Mesenchymal stem cell (in vitro differentiated cells and primary cell): ENCODE measurements at regions not wholly inside any gene's neighbourhood (a gene's known extent, or its start where the extent isn't known, plus 50 kb on each side); places are given as distances from the start of the nearest gene placed in this dataset.

Source experiments
- DNase-seq: peaks from one replicate; pipeline ENCODE4 v3.0.0-alpha.2; 2013
- H2AFZ ChIP-seq: one replicate; pipeline ENCODE4 v1.6.1; 2013; ENCODE audit warnings: low read depth, mild to moderate bottlenecking, control low read depth, inconsistent platforms, low read length, moderate library complexity
- H2AK5ac ChIP-seq: 2 replicates; pipeline ENCODE4 v1.6.1; 2013; ENCODE audit warnings: low read length, moderate library complexity, mild to moderate bottlenecking, inconsistent platforms; ENCODE audit not compliant: severe bottlenecking
- H2BK120ac ChIP-seq: one replicate; pipeline ENCODE4 v1.6.1; 2013; ENCODE audit warnings: low read depth, mild to moderate bottlenecking, inconsistent platforms, low read length, moderate library complexity
- H2BK12ac ChIP-seq, 2 experiments: one replicate each; pipeline ENCODE4 v1.6.1; 2013; ENCODE audit warnings: inconsistent platforms in 2 of 2, low read length in 2 of 2, mild to moderate bottlenecking in 2 of 2, moderate library complexity in 2 of 2, control low read depth in 1 of 2
- H2BK15ac ChIP-seq: one replicate; pipeline ENCODE4 v1.6.1; 2013; ENCODE audit warnings: mild to moderate bottlenecking, low read depth, inconsistent platforms; ENCODE audit not compliant: poor library complexity, severe bottlenecking
- H2BK5ac ChIP-seq: 2 replicates; pipeline ENCODE4 v1.6.1; 2013; ENCODE audit warnings: low read depth, mild to moderate bottlenecking, low read length, control low read depth, inconsistent platforms; ENCODE audit not compliant: poor library complexity, severe bottlenecking
- H3K14ac ChIP-seq, 2 experiments: one replicate each; pipeline ENCODE4 v1.6.1; 2013; ENCODE audit warnings: inconsistent platforms in 2 of 2, low read length in 2 of 2, control low read depth in 1 of 2, mild to moderate bottlenecking in 1 of 2, moderate library complexity in 1 of 2
- H3K18ac ChIP-seq, 2 experiments: one replicate each; pipeline ENCODE4 v1.6.1; 2013; ENCODE audit warnings: inconsistent platforms in 2 of 2, low read length in 2 of 2, control low read depth in 1 of 2, low read depth in 1 of 2, mild to moderate bottlenecking in 1 of 2
- H3K23ac ChIP-seq, 2 experiments: one replicate each; pipeline ENCODE4 v1.6.1; 2013; ENCODE audit warnings: inconsistent platforms in 2 of 2, low read length in 2 of 2, mild to moderate bottlenecking in 2 of 2, moderate library complexity in 2 of 2, control low read depth in 1 of 2
- H3K27ac ChIP-seq: 2 replicates; pipeline ENCODE4 v1.5.1; 2013; ENCODE audit warnings: mild to moderate bottlenecking, moderate library complexity, low read length, control low read depth, inconsistent platforms; ENCODE audit not compliant: poor library complexity, severe bottlenecking
- H3K27me3 ChIP-seq, 2 experiments: 2 replicates each; pipeline versions ENCODE4 v1.6.1 to v1.7.0; 2013; ENCODE audit warnings: low read length in 2 of 2, mild to moderate bottlenecking in 2 of 2, moderate library complexity in 2 of 2, control low read depth in 1 of 2, inconsistent platforms in 1 of 2; ENCODE audit not compliant: control insufficient read depth in 1 of 2, insufficient read depth in 1 of 2
- H3K36me3 ChIP-seq, 2 experiments: 2 replicates each; pipeline versions ENCODE4 v1.6.1 to v1.7.0; 2013; ENCODE audit warnings: low read length in 2 of 2, control low read depth in 1 of 2, inconsistent platforms in 1 of 2, low read depth in 1 of 2, mild to moderate bottlenecking in 1 of 2; ENCODE audit not compliant: insufficient read depth in 2 of 2, control insufficient read depth in 1 of 2
- H3K4ac ChIP-seq, 2 experiments: one replicate each; pipeline ENCODE4 v1.6.1; 2013; ENCODE audit warnings: inconsistent platforms in 2 of 2, low read length in 2 of 2, mild to moderate bottlenecking in 2 of 2, moderate library complexity in 2 of 2, control low read depth in 1 of 2, low read depth in 1 of 2
- H3K4me1 ChIP-seq: 2 replicates; pipeline ENCODE4 v1.6.1; 2013; ENCODE audit warnings: low read depth, low read length, control low read depth; ENCODE audit not compliant: control insufficient read depth, insufficient read depth
- H3K4me2 ChIP-seq: 2 replicates; pipeline ENCODE4 v1.6.1; 2013; ENCODE audit warnings: low read length, mild to moderate bottlenecking, inconsistent platforms; ENCODE audit not compliant: poor library complexity, severe bottlenecking
- H3K4me3 ChIP-seq, 2 experiments: 2 replicates each; pipeline versions ENCODE4 v1.5.1 to v1.7.0; 2013; ENCODE audit warnings: low read length in 2 of 2, mild to moderate bottlenecking in 2 of 2, control low read depth in 1 of 2, low read depth in 1 of 2; ENCODE audit not compliant: insufficient read depth in 1 of 2
- H3K79me1 ChIP-seq: replicated peaks from 2 replicates; pipeline ENCODE4 v1.6.1; 2013; ENCODE audit warnings: mild to moderate bottlenecking, control low read depth, low read length, inconsistent platforms; ENCODE audit not compliant: poor library complexity, severe bottlenecking
- H3K9ac ChIP-seq: 2 replicates; pipeline ENCODE4 v1.7.0; 2013; ENCODE audit warnings: mild to moderate bottlenecking, low read length, moderate library complexity
- H3K9me3 ChIP-seq: 2 replicates; pipeline ENCODE4 v1.7.0; 2013; ENCODE audit warnings: mild to moderate bottlenecking, low read length; ENCODE audit not compliant: control insufficient read depth
- H4K8ac ChIP-seq: one replicate; pipeline ENCODE4 v1.6.1; 2013; ENCODE audit warnings: inconsistent platforms, mild to moderate bottlenecking, low read length, moderate library complexity
- H4K91ac ChIP-seq: one replicate; pipeline ENCODE4 v1.6.1; 2013; ENCODE audit warnings: mild to moderate bottlenecking, low read length, inconsistent platforms
- WGBS: methylation state at CpG from one replicate; pipeline ENCODE4 v1.1.7; 2013; ENCODE audit warnings: mixed read lengths; 5-methylcytosine and 5-hydroxymethylcytosine counted together

DNA sequence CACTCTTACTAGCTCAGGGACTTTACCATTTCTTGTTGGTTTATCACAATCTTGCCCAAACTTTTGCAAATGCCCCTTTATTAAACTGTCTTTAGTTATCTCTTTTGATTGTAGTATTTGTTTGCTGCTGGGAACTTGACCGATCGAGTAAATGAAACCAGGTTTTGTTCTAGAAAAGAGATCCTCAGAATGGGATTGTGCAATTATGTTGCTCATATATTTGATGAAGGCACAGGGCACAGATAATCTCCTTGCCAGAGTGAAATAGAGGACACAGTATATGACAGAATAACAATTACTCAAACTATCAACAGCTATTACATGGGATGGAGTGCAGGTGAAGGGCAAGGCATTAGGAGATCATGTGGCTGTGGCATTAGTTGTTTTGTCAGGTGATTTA is 216.6 kb upstream of the RASGRP1 start:
- no peak overlapping the region for H4K8ac ChIP-seq
- no peak overlapping the region for H2BK5ac ChIP-seq
- no peak overlapping the region for H3K27ac ChIP-seq
- no peaks in the 10 kb centered on the region for H3K36me3 ChIP-seq
- no peak overlapping the region for H4K91ac ChIP-seq
- H3K14ac ChIP-seq = no peak overlapping the region
- no peak overlapping the region for H2AFZ ChIP-seq
- H3K4me1 ChIP-seq = no peaks in the 10 kb centered on the region
- H2AK5ac ChIP-seq = no peak overlapping the region
- no peak overlapping the region for H3K18ac ChIP-seq
- H3K9me3 ChIP-seq = no peaks in the 10 kb centered on the region
- H3K4ac ChIP-seq = no peak overlapping the region
- no peak overlapping the region for H2BK120ac ChIP-seq
- WGBS = 100% methylated on average over 2 of the region's 2 CpGs
- no peak overlapping the region for H3K9ac ChIP-seq
- no peak overlapping the region for H2BK15ac ChIP-seq
- H2BK12ac ChIP-seq = no peak overlapping the region
- no peak for DNase-seq
- H3K4me2 ChIP-seq = no peak overlapping the region
- no peaks in the 10 kb centered on the region for H3K79me1 ChIP-seq
- H3K4me3 ChIP-seq = no peak overlapping the region
- no peak overlapping the region for H3K23ac ChIP-seq
- peaks cover 0 to 32% of the 10 kb centered on the region in 2 experiments for H3K27me3 ChIP-seq

DNA sequence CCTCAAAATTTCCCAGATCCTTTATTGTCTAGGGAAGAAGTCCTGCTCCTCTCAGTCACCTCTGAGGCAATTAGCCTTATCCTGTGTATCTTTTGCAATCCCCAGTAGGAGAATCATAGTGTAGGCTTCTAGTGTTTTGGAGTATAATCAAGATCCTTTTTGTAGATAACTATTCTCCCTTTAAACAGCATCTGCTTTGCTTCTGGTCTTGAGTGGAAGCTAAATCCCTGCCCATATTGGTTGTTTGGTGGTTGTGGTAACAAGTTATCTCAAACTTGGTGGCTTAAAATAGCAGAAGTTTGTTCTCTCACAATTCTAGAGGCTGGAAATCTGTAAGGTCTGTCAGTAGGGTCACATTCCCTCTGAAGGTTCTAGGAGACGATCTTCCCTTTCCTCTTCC is 217.5 kb upstream of the RASGRP1 start:
- Histone ChIP-seq H3K36me3 (no peaks in the 10 kb centered on the region), H3K9ac (no peak overlapping the region), H2BK5ac (no peak overlapping the region), H3K23ac (no peak overlapping the region), H3K27ac (no peak overlapping the region), H3K18ac (no peak overlapping the region), H3K4me1 (no peaks in the 10 kb centered on the region), H4K91ac (no peak overlapping the region), H3K9me3 (no peaks in the 10 kb centered on the region), H3K14ac (no peak overlapping the region), H2AK5ac (no peak overlapping the region), H2BK15ac (no peak overlapping the region), H3K4me3 (no peak overlapping the region), H3K79me1 (no peaks in the 10 kb centered on the region), H3K27me3 (peaks cover 0 to 32% of the 10 kb centered on the region in 2 experiments), H2BK12ac (no peak overlapping the region), H2AFZ (no peak overlapping the region), H2BK120ac (no peak overlapping the region), H3K4ac (no peak overlapping the region), H4K8ac (no peak overlapping the region), H3K4me2 (no peak overlapping the region)
- peak; percentile 41 for DNase-seq
- WGBS = 77% methylated on average over 1 of the region's 1 CpG

DNA sequence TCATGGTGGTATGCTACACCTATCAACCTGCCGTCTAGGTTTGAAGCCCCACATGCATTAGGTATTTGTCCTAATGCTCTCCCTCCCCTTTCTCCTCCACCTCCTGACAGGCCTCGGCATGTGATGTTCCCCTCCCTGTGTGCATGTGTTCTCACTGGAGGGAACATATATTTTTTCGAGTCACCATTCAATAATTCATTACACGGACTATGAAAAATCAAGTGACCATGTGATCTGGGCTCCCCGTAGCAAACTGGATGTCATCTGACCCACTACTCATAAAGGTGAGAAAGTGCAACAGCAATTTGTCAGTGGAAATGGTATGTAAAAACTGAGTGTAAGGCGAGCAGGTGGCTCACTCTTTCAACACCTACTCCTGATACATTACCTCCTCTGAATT is 224.3 kb upstream of the RASGRP1 start:
- no peak overlapping the region for H2AK5ac ChIP-seq
- no peaks in the 10 kb centered on the region for H3K4me1 ChIP-seq
- no peak for DNase-seq
- H3K27me3 ChIP-seq = peaks cover 0 to 13% of the 10 kb centered on the region in 2 experiments
- H3K18ac ChIP-seq = no peak overlapping the region
- WGBS = 88% methylated on average over 4 of the region's 6 CpGs
- no peak overlapping the region for H3K27ac ChIP-seq
- H3K14ac ChIP-seq = no peak overlapping the region
- no peak overlapping the region for H2BK5ac ChIP-seq
- no peak overlapping the region for H4K8ac ChIP-seq
- H3K36me3 ChIP-seq = no peaks in the 10 kb centered on the region
- H3K9ac ChIP-seq = no peak overlapping the region
- no peaks in the 10 kb centered on the region for H3K9me3 ChIP-seq
- H2BK15ac ChIP-seq = no peak overlapping the region
- H3K79me1 ChIP-seq = no peaks in the 10 kb centered on the region
- no peak overlapping the region for H2BK12ac ChIP-seq
- no peak overlapping the region for H3K4me3 ChIP-seq
- H3K4ac ChIP-seq = no peak overlapping the region
- no peak overlapping the region for H3K4me2 ChIP-seq
- no peak overlapping the region for H4K91ac ChIP-seq
- H3K23ac ChIP-seq = no peak overlapping the region
- no peak overlapping the region for H2AFZ ChIP-seq
- no peak overlapping the region for H2BK120ac ChIP-seq

DNA sequence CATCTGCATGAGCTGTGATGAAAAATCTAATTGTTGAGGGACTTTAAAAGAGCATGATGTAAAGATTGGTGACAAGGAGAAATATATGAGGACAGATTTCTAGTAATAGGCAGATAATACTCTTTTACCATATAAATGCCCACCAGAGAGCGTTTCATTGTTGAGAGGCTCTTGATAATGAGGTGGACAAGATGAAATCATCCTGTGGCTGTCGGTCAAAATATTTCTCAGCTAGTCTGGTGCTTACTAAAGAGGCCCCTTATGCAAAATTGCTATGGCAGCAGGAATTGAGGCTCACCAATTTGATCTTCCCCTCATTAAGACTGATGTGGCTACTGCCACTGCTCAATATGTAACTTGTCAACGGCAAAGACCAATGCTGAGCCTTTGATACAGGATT is 225.0 kb upstream of the RASGRP1 start:
- no peak for DNase-seq
- Histone ChIP-seq H3K23ac (no peak overlapping the region), H3K4me2 (no peak overlapping the region), H2BK15ac (no peak overlapping the region), H4K8ac (no peak overlapping the region), H2AK5ac (no peak overlapping the region), H3K4ac (no peak overlapping the region), H3K27ac (no peak overlapping the region), H2BK120ac (no peak overlapping the region), H4K91ac (no peak overlapping the region), H3K36me3 (no peaks in the 10 kb centered on the region), H3K9me3 (no peaks in the 10 kb centered on the region), H3K14ac (no peak overlapping the region), H3K4me3 (no peak overlapping the region), H2BK5ac (no peak overlapping the region), H3K27me3 (peaks cover 0 to 20% of the 10 kb centered on the region in 2 experiments), H3K9ac (no peak overlapping the region), H3K4me1 (no peaks in the 10 kb centered on the region), H3K18ac (no peak overlapping the region), H3K79me1 (no peaks in the 10 kb centered on the region), H2AFZ (no peak overlapping the region), H2BK12ac (no peak overlapping the region)
- 97% methylated on average over 2 of the region's 3 CpGs for WGBS
